ENCODE measurements at regions not wholly inside any gene's neighbourhood (a gene's known extent, or its start where the extent isn't known, plus 50 kb on each side); places are given as distances from the start of the nearest gene placed in this dataset.
A peak's percentile ranks its signal among the peaks of the same experiment; 100 is the strongest.

DNA sequence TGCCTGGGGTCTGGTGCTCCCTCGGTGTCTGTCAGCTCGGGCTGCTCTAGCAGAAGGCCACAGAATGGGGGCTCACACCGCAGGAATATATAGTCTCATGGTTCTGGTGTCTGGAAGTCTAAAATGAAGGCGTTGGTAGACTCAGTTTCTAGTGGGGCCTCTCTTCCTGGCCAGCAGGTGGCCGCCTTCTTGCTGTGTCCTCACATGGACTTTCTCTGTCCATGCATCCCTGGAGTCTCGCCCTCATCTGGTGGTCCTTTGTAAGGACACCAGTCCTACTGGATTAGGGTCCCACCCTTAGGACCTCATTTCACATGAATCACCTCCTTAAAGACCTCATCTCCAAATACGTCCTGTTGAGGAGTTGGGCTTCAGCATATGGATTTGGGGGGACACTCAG is 65.7 kb downstream of the RRM2 start:
- Histone ChIP-seq H3K36me3 (ENCODE audit: control insufficient read depth, insufficient read depth, low read length) (no peaks in the 10 kb centered on the region), H3K4me3 (replicated peaks in 1 of 4; ENCODE audit: control extremely low read depth in 1 of 4, insufficient read depth in 1 of 4, low read depth in 3 of 4, low read length in 4 of 4) (no peak overlapping the region), H3K27ac (ENCODE audit: insufficient read depth, low read length) (no peak overlapping the region), H4K20me1 (ENCODE audit: control insufficient read depth, extremely low read depth, insufficient read depth, low read length) (no peaks in the 10 kb centered on the region), H3K79me2 (ENCODE audit: control insufficient read depth, insufficient read depth, low read length) (no peaks in the 10 kb centered on the region), H3K9ac (ENCODE audit: insufficient read depth, low read length) (no peak overlapping the region), H2AFZ (ENCODE audit: low read length) (no peak overlapping the region), H3K27me3 (ENCODE audit: control insufficient read depth, insufficient read depth, low read length) (no peaks in the 10 kb centered on the region), H3K9me3 (ENCODE audit: control insufficient read depth, insufficient read depth, low read depth, low read length) (no peaks in the 10 kb centered on the region), H3K4me1 (ENCODE audit: control insufficient read depth, extremely low read depth, insufficient read depth, low read length) (peaks cover under 1% of the 10 kb centered on the region), H3K4me2 (ENCODE audit: extremely low read depth, insufficient read depth, low read length) (no peak overlapping the region)
- DNase-seq (ENCODE audit: low read depth in 2 of 2) = peak; percentile 37 to 39
- TF ChIP-seq EZH2 (IDR thresholded peaks at IDR 0.05; ENCODE audit: low read length, missing control alignments) = no peak
- TF ChIP-seq, protein P1, sequence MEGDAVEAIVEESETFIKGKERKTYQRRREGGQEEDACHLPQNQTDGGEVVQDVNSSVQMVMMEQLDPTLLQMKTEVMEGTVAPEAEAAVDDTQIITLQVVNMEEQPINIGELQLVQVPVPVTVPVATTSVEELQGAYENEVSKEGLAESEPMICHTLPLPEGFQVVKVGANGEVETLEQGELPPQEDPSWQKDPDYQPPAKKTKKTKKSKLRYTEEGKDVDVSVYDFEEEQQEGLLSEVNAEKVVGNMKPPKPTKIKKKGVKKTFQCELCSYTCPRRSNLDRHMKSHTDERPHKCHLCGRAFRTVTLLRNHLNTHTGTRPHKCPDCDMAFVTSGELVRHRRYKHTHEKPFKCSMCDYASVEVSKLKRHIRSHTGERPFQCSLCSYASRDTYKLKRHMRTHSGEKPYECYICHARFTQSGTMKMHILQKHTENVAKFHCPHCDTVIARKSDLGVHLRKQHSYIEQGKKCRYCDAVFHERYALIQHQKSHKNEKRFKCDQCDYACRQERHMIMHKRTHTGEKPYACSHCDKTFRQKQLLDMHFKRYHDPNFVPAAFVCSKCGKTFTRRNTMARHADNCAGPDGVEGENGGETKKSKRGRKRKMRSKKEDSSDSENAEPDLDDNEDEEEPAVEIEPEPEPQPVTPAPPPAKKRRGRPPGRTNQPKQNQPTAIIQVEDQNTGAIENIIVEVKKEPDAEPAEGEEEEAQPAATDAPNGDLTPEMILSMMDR (conservative IDR thresholded peaks at IDR 0.05 in 1 of 2, IDR thresholded peaks at IDR 0.05 in 1 of 2; ENCODE audit: low read depth in 1 of 2, low read length in 2 of 2) = peak in 1 of 2 donors; percentile 17

DNA sequence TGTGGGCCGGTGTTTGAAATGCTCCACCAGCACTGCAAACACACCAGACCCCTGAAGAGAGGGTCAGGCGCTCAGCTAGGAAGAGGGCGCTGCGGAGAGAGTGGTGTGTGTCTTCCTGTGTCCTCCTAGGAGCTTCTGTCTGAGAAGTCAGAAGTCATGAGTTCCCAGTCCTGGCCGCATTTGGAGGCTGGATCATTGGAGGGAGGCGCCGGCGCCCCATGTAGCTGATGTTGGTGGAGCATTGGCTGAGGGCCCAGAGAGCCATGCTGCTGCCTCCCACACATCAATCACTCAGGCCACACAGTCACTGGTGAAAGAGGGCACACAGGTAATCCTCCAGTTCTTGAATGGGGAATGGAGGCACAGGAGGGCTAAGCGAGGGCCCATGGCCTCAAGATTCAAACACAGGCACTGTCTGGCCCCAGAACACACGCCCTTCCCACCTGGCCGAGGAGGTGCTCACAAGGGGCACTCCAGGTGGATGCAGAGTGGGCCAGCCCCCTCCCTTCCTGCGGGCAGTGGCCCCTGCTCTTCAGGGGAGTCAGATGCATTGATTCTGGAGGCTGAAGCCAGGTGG is 66.3 kb downstream of the RRM2 start:
- no peak for DNase-seq (ENCODE audit: low read depth in 2 of 2)
- peaks cover 6% of the 10 kb centered on the region for H3K4me1 ChIP-seq (ENCODE audit: control insufficient read depth, extremely low read depth, insufficient read depth, low read length)
- no peaks in the 10 kb centered on the region for H3K36me3 ChIP-seq (ENCODE audit: control insufficient read depth, insufficient read depth, low read length)
- no peaks in the 10 kb centered on the region for H3K9me3 ChIP-seq (ENCODE audit: control insufficient read depth, insufficient read depth, low read depth, low read length)
- no peak overlapping the region for H3K9ac ChIP-seq (ENCODE audit: insufficient read depth, low read length)
- no peak overlapping the region for H3K4me2 ChIP-seq (ENCODE audit: extremely low read depth, insufficient read depth, low read length)
- H3K27ac ChIP-seq (ENCODE audit: insufficient read depth, low read length) = no peak overlapping the region
- TF ChIP-seq, protein P1 (conservative IDR thresholded peaks at IDR 0.05 in 1 of 2, IDR thresholded peaks at IDR 0.05 in 1 of 2; ENCODE audit: low read depth in 1 of 2, low read length in 2 of 2) = no peak
- TF ChIP-seq EZH2 (IDR thresholded peaks at IDR 0.05; ENCODE audit: low read length, missing control alignments) = no peak
- no peaks in the 10 kb centered on the region for H4K20me1 ChIP-seq (ENCODE audit: control insufficient read depth, extremely low read depth, insufficient read depth, low read length)
- H3K4me3 ChIP-seq (replicated peaks in 1 of 4; ENCODE audit: control extremely low read depth in 1 of 4, insufficient read depth in 1 of 4, low read depth in 3 of 4, low read length in 4 of 4) = no peak overlapping the region
- H3K27me3 ChIP-seq (ENCODE audit: control insufficient read depth, insufficient read depth, low read length) = no peaks in the 10 kb centered on the region
- H3K79me2 ChIP-seq (ENCODE audit: control insufficient read depth, insufficient read depth, low read length) = no peaks in the 10 kb centered on the region
- no peak overlapping the region for H2AFZ ChIP-seq (ENCODE audit: low read length)

DNA sequence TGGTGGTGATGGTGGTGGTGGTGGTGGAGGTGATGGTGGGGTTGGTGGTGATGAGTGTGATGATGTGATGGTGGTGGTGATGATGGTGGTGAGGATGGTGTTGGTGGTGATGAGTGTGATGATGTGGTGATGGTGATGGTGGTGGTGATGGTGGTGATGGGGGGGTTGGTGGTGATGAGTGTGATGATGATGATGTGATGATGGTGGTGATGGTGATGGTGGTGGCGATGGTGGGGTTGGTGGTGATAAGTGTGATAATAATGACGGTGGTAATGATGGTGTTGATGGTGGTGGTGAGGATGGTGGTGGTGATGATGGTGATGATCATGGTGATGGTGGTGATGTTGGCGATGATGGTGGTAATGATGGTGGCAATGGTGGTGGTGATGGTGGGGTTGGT is 67.7 kb downstream of the RRM2 start:
- Histone ChIP-seq H3K27ac (ENCODE audit: insufficient read depth, low read length) (no peak overlapping the region), H2AFZ (ENCODE audit: low read length) (no peak overlapping the region), H3K4me1 (ENCODE audit: control insufficient read depth, extremely low read depth, insufficient read depth, low read length) (peaks cover 12% of the 10 kb centered on the region), H3K79me2 (ENCODE audit: control insufficient read depth, insufficient read depth, low read length) (no peaks in the 10 kb centered on the region), H3K36me3 (ENCODE audit: control insufficient read depth, insufficient read depth, low read length) (no peaks in the 10 kb centered on the region), H3K9ac (ENCODE audit: insufficient read depth, low read length) (no peak overlapping the region), H3K9me3 (ENCODE audit: control insufficient read depth, insufficient read depth, low read depth, low read length) (no peaks in the 10 kb centered on the region), H3K4me3 (replicated peaks in 1 of 4; ENCODE audit: control extremely low read depth in 1 of 4, insufficient read depth in 1 of 4, low read depth in 3 of 4, low read length in 4 of 4) (no peak overlapping the region), H3K4me2 (ENCODE audit: extremely low read depth, insufficient read depth, low read length) (no peak overlapping the region), H4K20me1 (ENCODE audit: control insufficient read depth, extremely low read depth, insufficient read depth, low read length) (no peaks in the 10 kb centered on the region), H3K27me3 (ENCODE audit: control insufficient read depth, insufficient read depth, low read length) (no peaks in the 10 kb centered on the region)
- no peak for DNase-seq (ENCODE audit: low read depth in 2 of 2)
- TF ChIP-seq, protein P1 (conservative IDR thresholded peaks at IDR 0.05 in 1 of 2, IDR thresholded peaks at IDR 0.05 in 1 of 2; ENCODE audit: low read depth in 1 of 2, low read length in 2 of 2) = no peak
- TF ChIP-seq EZH2 (IDR thresholded peaks at IDR 0.05; ENCODE audit: low read length, missing control alignments) = no peak
